WERI-Rb-1 (cell line): ENCODE measurements at regions not wholly inside any gene's neighbourhood (a gene's known extent, or its start where the extent isn't known, plus 50 kb on each side); places are given as distances from the start of the nearest gene placed in this dataset.
"Not testable (repeated sequence)": the region's sequence is repeated elsewhere in the genome, so short reads cannot be mapped to it uniquely, and the experiment has no call there.

Experiments used
- DNase-seq: peaks from one replicate; pipeline ENCODE4 v3.0.0-alpha.2; 2020
- H3K27ac ChIP-seq: fragments of 250-450 bp; sonication (Bioruptor Pico); 2 replicates; pipeline ENCODE4 v1.5.1; 2020; ENCODE audit warnings: mild to moderate bottlenecking, moderate library complexity
- H3K27me3 ChIP-seq: fragments of 250-450 bp; sonication (Bioruptor Pico); 2 replicates; pipeline ENCODE4 v1.5.1; 2021; ENCODE audit warnings: mild to moderate bottlenecking, low read depth, moderate library complexity; ENCODE audit not compliant: insufficient read depth, severe bottlenecking
- H3K36me3 ChIP-seq: fragments of 250-450 bp; sonication (Bioruptor Pico); 2 replicates; pipeline ENCODE4 v1.5.1; 2020; ENCODE audit warnings: mild to moderate bottlenecking, moderate library complexity
- H3K4me3 ChIP-seq: 2 replicates; pipeline ENCODE4 v1.5.1; 2011; ENCODE audit warnings: low read depth, mild to moderate bottlenecking, control low read depth, low read length
- H3K9me3 ChIP-seq: fragments of 250-450 bp; sonication (Bioruptor Pico); 2 replicates; pipeline ENCODE4 v1.5.1; 2021; ENCODE audit warnings: mild to moderate bottlenecking, moderate library complexity; ENCODE audit not compliant: severe bottlenecking
- CTCF ChIP-seq: IDR thresholded peaks from 2 replicates; pipeline ENCODE4 v1.5.1; 2011; ENCODE audit warnings: low read depth, mild to moderate bottlenecking, control low read depth, inconsistent platforms, low read length

DNA sequence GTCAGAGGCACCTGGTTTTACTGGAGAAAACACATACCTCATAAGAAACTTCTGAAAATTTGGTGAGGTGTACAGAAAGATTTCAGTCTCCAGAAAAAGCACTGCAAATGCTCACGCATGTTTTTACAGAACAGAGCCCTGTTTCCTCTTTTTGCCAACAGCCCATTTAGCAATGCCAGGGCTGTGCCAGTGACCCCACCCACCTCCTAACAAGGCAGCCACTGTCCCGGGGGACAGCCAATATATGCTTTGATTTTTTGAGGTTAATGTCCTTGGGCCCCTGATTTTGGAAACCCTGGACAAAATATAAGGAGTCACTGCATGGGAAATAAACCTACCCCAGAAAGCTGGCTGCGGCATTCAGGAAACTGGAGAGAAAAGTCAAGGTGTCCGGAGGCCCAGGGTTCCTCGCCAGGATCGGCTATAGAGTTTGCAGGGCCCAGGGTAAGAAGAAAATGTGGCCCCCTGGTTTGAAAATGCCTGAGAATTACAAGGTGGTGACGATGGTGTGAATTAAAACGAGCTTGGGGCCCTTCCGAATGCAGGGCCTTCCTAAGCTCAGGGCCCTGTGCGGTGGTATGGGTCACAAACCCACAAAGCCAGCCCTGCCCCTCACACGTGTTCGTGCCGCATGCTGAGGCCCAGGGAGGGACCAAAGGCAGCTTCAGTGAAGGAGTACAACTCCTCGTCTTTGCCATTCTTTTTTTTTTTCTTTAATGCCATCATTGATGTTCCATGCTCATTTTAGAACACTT is 71.1 kb upstream of the WNT7B start:
- TF ChIP-seq CTCF: no peak
- H3K9me3 ChIP-seq: no peaks in the 10 kb centered on the region
- no peaks in the 10 kb centered on the region for H3K36me3 ChIP-seq
- H3K27me3 ChIP-seq: no peaks in the 10 kb centered on the region
- H3K4me3 ChIP-seq: no peak overlapping the region
- DNase-seq: no peak
- no peak overlapping the region for H3K27ac ChIP-seq

GRCh38 chr22:46048661-46049060 is 71.7 kb upstream of the WNT7B start:
- not testable (repeated sequence) for H3K9me3 ChIP-seq, H3K27me3 ChIP-seq, DNase-seq, H3K36me3 ChIP-seq, H3K27ac ChIP-seq, H3K4me3 ChIP-seq

GRCh38 chr22:46049726-46050450 is 72.9 kb upstream of the WNT7B start:
- H3K27me3 ChIP-seq: no peaks in the 10 kb centered on the region
- no peak overlapping the region for H3K27ac ChIP-seq
- H3K4me3 ChIP-seq: no peak overlapping the region
- H3K36me3 ChIP-seq: no peaks in the 10 kb centered on the region
- TF ChIP-seq CTCF: no peak
- no peak for DNase-seq
- H3K9me3 ChIP-seq: no peaks in the 10 kb centered on the region

DNA sequence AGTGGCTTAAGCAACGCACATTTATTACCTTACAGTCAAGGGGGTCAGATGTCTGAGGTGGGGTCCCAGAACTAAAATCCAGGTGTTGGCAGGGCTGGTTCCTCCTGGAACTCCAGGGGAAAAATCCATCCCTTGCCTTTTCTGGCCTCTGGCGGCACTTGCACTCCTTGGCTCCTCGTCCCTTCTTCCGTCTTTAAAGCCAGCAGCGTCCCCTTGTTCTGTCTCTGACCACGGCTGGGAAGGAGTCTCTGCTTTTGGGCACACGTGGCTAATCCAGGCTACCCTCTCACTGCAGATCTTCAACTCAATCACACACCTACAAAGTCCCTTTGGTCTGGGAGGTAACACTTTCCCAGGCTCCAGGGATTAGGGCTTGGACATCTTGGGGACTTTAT is 73.5 kb upstream of the WNT7B start:
- TF ChIP-seq CTCF: no peak

GRCh38 chr22:46050916-46051614 is 74.1 kb upstream of the WNT7B start:
- Histone ChIP-seq H3K27me3 (no peaks in the 10 kb centered on the region), H3K9me3 (no peaks in the 10 kb centered on the region), H3K4me3 (no peak overlapping the region), H3K27ac (no peak overlapping the region), H3K36me3 (no peaks in the 10 kb centered on the region)
- no peak for DNase-seq
- TF ChIP-seq CTCF: no peak

More for the DNA sequence above, 73.5 kb upstream of the WNT7B start:
- no peak for DNase-seq
- Histone ChIP-seq H3K27ac (no peak overlapping the region), H3K4me3 (no peak overlapping the region), H3K27me3 (no peaks in the 10 kb centered on the region), H3K9me3 (no peaks in the 10 kb centered on the region), H3K36me3 (no peaks in the 10 kb centered on the region)

GRCh38 chr22:46051646-46052045 is 74.7 kb upstream of the WNT7B start:
- no peaks in the 10 kb centered on the region for H3K27me3 ChIP-seq
- H3K27ac ChIP-seq: no peak overlapping the region
- no peaks in the 10 kb centered on the region for H3K9me3 ChIP-seq
- DNase-seq: no peak
- H3K4me3 ChIP-seq: no peak overlapping the region
- no peak for TF ChIP-seq CTCF
- H3K36me3 ChIP-seq: no peaks in the 10 kb centered on the region
